ENCODE measurements at regions not wholly inside any gene's neighbourhood (a gene's known extent, or its start where the extent isn't known, plus 50 kb on each side); places are given as distances from the start of the nearest gene placed in this dataset.

GRCh38 chr1:111565079-111565478, 54.5 kb upstream of the RAP1A start:
- TF ChIP-seq POLR2A (IDR thresholded peaks at IDR 0.05) (no peak), EP300 (IDR thresholded peaks at IDR 0.05) (no peak), CTCF (IDR thresholded peaks at IDR 0.05) (no peak)

Measured in gastroesophageal sphincter (tissue), 3 donors.